ENCODE measurements at regions not wholly inside any gene's neighbourhood (a gene's known extent, or its start where the extent isn't known, plus 50 kb on each side); places are given as distances from the start of the nearest gene placed in this dataset.

DNA sequence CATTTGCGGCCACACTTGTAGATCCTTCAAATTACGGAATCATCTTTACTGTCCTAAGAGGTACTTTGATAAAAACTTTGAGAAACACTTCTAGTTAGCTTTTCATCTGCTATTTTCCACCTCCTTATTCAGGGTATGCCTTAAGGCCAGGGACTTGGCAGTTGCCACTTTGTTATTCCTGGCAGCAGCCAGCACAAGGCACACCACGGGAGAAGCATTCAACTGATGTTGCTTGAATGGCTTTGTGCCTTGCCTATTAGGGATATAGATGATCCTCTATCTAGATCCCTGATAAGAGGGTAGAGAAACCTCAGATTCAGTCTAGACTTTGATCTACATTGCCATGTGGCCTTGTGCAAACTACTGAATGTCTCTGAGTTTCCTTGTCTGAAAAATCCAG is 70.3 kb upstream of the EPHA4 start:
- no peak for DNase-seq (ENCODE audit: low read depth in 4 of 4, low spot score in 2 of 4)

DNA sequence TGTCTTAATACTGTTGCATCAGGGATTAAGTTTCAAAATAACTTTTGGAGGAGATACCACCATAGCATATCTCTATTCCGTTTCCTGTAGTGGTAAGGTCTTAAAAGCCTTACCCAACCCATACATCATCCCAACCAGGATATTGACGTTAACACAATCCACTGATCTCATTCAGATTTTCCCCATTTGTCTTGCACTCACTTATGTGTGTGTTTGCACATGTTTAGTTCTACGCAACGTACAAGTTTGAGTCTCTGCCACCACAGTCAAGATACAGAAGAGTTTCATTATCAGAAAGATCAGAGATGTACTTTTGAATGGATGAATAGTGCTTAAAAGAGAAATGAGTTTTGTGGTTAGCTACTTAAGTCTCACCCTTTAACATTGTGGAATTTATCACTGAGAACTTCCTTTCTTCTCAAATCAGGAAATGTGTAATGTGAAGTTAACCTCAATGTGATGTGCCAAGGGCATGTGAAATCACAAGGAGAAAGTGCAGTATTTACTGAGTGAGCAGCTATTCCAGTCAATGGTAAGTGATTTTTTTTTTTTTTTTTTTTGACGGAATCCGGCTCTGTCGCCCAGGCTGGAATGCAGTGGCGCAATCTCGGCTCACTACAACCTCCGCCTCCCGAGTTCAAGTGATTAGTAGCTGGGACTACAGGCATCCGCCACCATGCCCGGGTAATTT is 69.2 kb upstream of the EPHA4 start:
- DNase-seq (ENCODE audit: low read depth in 4 of 4, low spot score in 2 of 4): no peak

DNA sequence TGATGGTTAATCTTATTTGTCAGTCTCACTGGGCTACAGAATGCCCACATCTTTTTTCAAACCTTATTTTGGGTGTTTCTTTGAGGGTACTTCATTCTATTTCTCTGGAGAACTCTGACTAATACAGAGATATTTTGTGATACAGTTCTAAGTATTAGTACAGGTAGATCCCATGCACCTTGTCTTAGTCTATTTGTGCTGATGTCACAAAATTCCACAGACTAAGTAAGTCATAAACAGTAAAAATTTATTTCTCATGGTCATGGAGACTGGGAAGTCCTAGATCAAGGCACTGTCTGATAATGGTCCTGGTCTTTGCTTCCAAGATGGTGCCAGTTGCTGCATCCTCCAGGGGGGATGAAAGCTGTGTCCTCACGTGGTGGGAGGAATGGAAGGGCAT is 68.6 kb upstream of the EPHA4 start:
- no peak for DNase-seq (ENCODE audit: low read depth in 4 of 4, low spot score in 2 of 4)

DNA sequence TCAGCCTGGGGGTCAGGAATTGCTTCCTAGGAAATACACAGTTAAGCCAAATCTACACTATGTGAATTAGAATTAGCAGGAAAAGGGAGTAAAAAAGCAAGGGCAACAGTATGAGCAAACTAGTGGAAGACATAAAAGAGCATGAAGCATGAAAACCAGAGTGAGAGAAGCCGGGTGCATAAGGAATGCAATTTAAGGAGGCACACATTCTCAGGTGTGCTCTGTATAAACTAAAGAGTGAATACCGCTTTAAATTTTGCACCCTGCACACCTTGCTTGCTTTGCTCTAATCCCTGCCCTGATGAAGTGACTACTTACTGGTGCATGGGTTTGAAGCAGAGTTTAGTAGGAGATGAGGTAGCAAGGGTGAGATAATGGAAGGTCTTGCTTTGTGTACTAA is 65.7 kb upstream of the EPHA4 start:
- no peak for DNase-seq (ENCODE audit: low read depth in 4 of 4, low spot score in 2 of 4)

DNA sequence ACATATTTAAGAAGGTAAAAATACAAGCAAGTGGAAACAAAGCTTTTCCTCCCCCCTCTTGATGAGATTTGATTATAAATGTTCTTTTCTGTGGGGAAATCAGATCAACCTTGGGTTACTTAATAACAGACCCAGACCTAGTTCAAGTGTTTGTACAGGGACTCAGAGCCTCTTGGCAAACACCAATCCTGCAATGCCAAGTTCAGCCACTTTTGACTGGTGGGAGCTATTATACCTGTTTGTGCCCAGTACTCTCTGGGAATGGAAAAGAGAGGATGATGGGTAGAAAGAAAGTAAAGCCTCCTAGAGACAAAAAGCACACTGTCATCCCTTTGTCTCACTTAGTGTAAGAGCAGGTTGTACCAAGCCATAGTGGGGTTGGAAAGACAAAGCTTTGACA is 63.8 kb upstream of the EPHA4 start:
- DNase-seq (ENCODE audit: low read depth in 4 of 4, low spot score in 2 of 4): no peak

DNA sequence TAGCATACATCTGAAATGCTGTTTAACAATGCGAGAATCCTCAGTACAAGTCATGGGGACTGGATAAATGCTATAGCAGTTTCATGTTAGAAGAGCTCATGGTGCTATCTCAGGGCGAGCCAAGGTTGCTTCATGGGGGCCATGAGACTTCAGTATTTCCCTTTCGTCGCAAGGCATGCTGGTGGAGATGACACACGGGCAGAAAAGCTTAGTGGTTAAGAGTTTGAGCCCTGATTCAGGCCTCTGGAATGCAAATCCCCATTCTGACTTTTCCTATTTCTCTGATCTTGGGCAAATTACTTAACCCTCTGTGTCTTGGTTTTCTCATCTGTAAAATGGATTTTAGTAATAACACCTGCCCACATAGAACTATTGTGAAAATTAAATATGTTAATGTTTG is 57.4 kb upstream of the EPHA4 start:
- DNase-seq (ENCODE audit: low read depth in 4 of 4, low spot score in 2 of 4): no peak

DNA sequence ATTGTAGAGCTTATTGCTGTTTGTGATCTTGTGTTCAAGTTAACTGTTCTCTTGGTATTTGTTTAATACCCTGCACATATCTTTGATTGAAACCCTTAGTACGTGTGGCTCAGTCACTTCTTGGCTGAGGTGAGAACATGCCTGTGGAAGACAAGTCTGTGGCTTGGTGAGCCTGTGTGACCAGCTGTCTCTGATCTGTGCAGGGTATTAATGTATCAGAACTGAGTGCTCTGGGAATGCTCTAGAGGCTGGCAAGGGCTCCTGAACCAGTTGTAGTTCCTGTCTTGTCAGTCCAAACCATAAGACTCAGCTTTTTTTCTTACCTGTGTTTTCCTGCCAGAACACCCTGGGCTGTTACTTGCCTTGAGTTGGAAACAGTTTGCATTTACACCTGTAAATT is 52.4 kb upstream of the EPHA4 start:
- DNase-seq (ENCODE audit: low read depth in 4 of 4, low spot score in 2 of 4): no peak
